Choroid plexus epithelial cell (primary cell): ENCODE measurements at regions not wholly inside any gene's neighbourhood (a gene's known extent, or its start where the extent isn't known, plus 50 kb on each side); places are given as distances from the start of the nearest gene placed in this dataset.

Source experiments
- DNase-seq: peaks from one replicate; pipeline ENCODE4 v3.0.0-alpha.2; 2010; ENCODE audit warnings: low read depth
- H3K4me3 ChIP-seq: 2 replicates; pipeline ENCODE4 v1.5.1; 2011; ENCODE audit warnings: low read depth, mild to moderate bottlenecking, control low read depth, low read length, moderate library complexity
- TF ChIP-seq, protein P1 (sequence below): conservative IDR thresholded peaks from 2 replicates; pipeline ENCODE4 v1.5.1; 2011; ENCODE audit warnings: low read depth, mild to moderate bottlenecking, control low read depth, inconsistent platforms, low read length, moderate library complexity

DNA sequence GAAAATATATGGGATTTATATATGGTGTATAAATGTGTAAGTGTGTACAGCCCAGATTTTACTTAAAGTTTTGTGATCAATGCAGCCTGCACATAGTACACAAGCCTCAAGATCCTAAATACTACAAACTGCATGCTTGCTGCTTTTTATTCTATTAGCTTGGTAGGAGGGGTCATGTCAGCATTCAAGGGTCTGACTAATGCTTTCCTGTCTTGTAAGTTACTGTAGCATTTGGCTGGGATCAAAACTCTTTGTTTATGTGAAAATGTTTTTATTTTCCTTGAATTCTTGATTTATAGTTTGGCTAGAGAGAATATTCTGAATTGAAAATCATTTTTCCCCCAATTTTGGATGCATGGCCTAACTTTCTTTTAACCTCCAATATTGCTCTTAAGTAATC, 370.9 kb downstream of the NSUN3 start:
- TF ChIP-seq, protein P1, sequence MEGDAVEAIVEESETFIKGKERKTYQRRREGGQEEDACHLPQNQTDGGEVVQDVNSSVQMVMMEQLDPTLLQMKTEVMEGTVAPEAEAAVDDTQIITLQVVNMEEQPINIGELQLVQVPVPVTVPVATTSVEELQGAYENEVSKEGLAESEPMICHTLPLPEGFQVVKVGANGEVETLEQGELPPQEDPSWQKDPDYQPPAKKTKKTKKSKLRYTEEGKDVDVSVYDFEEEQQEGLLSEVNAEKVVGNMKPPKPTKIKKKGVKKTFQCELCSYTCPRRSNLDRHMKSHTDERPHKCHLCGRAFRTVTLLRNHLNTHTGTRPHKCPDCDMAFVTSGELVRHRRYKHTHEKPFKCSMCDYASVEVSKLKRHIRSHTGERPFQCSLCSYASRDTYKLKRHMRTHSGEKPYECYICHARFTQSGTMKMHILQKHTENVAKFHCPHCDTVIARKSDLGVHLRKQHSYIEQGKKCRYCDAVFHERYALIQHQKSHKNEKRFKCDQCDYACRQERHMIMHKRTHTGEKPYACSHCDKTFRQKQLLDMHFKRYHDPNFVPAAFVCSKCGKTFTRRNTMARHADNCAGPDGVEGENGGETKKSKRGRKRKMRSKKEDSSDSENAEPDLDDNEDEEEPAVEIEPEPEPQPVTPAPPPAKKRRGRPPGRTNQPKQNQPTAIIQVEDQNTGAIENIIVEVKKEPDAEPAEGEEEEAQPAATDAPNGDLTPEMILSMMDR, result no peak
- peak; percentile 62 for DNase-seq
- H3K4me3 ChIP-seq, result no peak overlapping the region

DNA sequence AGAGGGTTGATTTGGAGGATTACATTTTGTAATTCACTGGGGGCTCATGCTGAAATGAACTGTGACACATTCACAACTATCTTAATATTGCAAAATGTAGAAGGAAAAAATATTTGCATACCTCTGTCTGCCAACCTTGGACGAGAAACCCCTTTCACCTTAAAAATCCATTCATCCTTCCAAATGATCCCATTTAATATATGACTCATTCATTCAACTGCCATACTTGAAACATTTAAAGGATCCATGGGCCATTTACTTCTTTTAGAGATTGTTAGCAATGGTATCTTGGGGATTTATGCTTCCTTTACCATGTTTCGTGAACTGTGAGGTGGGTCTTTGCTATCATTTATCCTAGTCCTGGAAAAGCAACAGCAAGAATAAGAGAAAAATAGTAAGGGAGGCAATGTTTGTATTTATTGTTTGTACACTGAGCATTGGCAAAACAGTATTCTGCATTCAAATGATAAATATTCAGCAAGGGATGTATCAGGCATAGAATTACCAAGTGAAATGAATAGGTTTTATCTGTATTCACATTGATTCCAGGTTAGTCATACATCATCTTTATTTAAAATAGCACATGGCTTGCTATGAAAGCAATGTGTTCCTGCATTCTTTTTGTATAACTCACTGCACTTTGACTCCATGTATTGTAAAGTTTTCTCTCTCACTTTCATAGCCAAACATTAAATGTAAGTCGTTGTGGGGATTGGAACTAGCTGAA, 378.1 kb downstream of the NSUN3 start:
- DNase-seq, result peak; percentile 89
- no peak overlapping the region for H3K4me3 ChIP-seq
- TF ChIP-seq, protein P1, result no peak

DNA sequence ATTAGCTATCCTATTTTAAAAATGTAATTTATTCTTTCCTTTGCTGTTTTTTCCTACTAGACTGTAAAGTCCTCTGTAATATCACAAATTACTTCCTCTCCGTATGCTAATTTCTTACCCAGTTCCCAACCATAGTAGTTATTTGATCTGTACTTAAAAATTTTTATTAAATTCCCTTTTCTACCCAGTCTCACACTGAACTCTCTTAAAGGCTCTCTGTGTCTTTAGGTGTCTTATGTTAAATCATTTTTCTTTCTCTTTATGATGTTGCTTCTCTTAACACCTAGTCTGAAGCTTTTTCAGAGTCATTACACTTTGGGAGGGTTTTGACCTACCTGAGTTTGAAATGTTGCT, 378.6 kb downstream of the NSUN3 start:
- H3K4me3 ChIP-seq, result no peak overlapping the region
- TF ChIP-seq, protein P1, result no peak
- DNase-seq, result no peak

DNA sequence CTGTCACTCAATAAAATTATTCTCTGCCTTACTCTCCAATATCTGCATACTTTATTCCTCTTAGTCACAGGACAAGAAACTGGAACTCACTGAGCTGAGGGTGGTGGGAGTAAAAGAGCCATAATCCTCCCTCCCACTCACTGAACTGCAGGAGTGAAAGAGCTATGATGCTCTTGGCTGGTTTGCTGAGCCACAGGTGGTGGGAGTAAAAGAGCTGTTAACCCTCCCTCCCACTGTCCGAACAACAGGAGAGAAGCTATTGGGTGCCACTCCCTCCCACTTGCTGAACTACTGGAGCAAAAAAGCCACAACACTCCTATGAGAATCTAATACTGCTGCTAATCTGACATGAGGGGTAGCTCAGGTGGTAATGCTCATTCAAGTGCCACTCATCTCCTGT, 391.0 kb downstream of the NSUN3 start:
- no peak for DNase-seq
- TF ChIP-seq, protein P1, result no peak
- no peak overlapping the region for H3K4me3 ChIP-seq

DNA sequence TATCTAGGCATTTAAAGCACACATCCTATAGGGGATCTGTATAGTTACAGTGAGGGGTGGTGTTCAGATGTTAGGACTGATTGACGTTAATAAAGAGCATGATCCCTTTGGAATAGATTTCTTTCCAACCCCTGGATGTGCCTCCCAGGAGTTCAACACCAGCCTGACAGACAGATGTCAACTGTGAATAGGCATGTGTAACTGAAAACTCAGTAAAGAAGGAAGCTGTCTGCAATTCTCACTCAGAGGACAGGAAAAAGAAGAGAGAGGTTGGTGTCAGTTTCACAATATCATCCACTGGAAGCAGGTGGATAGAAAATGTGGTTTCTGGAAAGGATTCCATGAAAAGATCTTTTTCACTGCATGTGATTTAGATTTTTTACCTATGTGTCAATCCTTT, 396.3 kb downstream of the NSUN3 start:
- no peak for DNase-seq
- H3K4me3 ChIP-seq, result no peak overlapping the region

DNA sequence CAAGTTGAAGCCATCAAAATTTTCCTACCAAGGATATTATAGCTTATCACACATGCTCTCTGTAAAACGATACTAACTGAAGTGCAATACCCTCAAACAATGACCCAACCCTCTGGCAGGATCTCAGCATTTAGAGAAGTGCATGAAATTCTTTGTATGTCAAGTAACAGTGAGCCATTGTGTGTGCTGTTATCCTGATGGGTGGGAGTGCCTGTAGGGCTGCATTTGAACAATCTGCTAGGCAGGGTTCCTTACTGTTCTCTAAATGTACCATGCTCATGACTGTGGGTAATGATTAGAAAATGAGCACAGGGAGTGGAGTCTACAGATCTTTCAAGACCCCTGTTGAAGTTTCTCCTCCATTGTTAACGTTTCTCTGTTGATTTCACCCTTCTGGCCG, 398.1 kb downstream of the NSUN3 start:
- no peak for DNase-seq
- H3K4me3 ChIP-seq, result no peak overlapping the region
- TF ChIP-seq, protein P1, result no peak

More for the DNA sequence above, 396.3 kb downstream of the NSUN3 start:
- TF ChIP-seq, protein P1, result no peak

DNA sequence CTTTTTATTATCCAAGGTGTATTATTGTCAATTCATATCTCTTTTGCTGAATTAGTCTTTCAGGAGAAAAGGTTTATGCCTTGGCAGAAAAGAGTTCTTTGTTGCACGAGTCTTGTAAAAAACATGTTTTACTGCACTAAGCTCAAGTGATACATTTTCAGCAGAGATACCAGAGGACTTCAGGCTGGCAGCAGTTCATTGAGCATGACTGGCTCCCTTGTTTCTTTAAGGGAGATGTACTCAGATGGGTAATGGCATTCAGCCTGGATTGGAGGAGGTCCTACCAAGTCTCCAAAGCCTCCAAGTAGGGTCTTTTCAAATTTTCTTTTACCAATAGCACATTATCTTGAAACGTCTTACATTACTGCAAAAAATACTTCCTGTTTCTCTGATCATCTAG, 400.1 kb downstream of the NSUN3 start:
- no peak for DNase-seq
- TF ChIP-seq, protein P1, result no peak
- no peak overlapping the region for H3K4me3 ChIP-seq
